ENCODE measurements at regions not wholly inside any gene's neighbourhood (a gene's known extent, or its start where the extent isn't known, plus 50 kb on each side); places are given as distances from the start of the nearest gene placed in this dataset.

- no peaks in the 10 kb centered on the region for H3K9me2 ChIP-seq (ENCODE audit: insufficient read depth, low read length)
- H3K27me3 ChIP-seq (ENCODE audit: insufficient read depth, low read depth, low read length) = no peaks in the 10 kb centered on the region
- TF ChIP-seq REST (IDR thresholded peaks at IDR 0.05; ENCODE audit: borderline replicate concordance) (no peak), SMC3 (conservative IDR thresholded peaks at IDR 0.05; ENCODE audit: poor library complexity) (peak; percentile 42), EZH2 (IDR thresholded peaks at IDR 0.05; ENCODE audit: borderline replicate concordance, insufficient read depth, low read length, poor library complexity, severe bottlenecking) (no peak), EP300 (conservative IDR thresholded peaks at IDR 0.05; ENCODE audit: poor library complexity, severe bottlenecking) (no peak), RAD21 (conservative IDR thresholded peaks at IDR 0.05) (peak; percentile 36)
- H3K4me3 ChIP-seq (ENCODE audit: low read length) = no peak overlapping the region
- no peak overlapping the region for H3K27ac ChIP-seq (ENCODE audit: low read length)
- no peaks in the 10 kb centered on the region for H3K9me3 ChIP-seq (ENCODE audit: low read length)
- H3F3A ChIP-seq (ENCODE audit: insufficient read depth, low read length, poor library complexity, severe bottlenecking) = no peaks in the 10 kb centered on the region
- no peaks in the 10 kb centered on the region for H3K79me2 ChIP-seq (replicated peaks; ENCODE audit: insufficient read depth, low read length)
- H2AFZ ChIP-seq (ENCODE audit: low read depth, low read length) = no peak overlapping the region
- no peaks in the 10 kb centered on the region for H4K20me1 ChIP-seq (ENCODE audit: insufficient read depth)
- H3K9ac ChIP-seq (ENCODE audit: low read length) = no peak overlapping the region
- H3K36me3 ChIP-seq (ENCODE audit: insufficient read depth, low read length) = no peaks in the 10 kb centered on the region
- H3K4me2 ChIP-seq (ENCODE audit: low read length) = no peak overlapping the region
Observed at GRCh38 chr3:46087871-46088270, 60.6 kb upstream of the XCR1 start.

- H3K4me3 ChIP-seq (ENCODE audit: low read length) = no peak overlapping the region
- H4K20me1 ChIP-seq (ENCODE audit: insufficient read depth) = no peaks in the 10 kb centered on the region
- no peaks in the 10 kb centered on the region for H3K9me2 ChIP-seq (ENCODE audit: insufficient read depth, low read length)
- no peak overlapping the region for H3K4me2 ChIP-seq (ENCODE audit: low read length)
- H2AFZ ChIP-seq (ENCODE audit: low read depth, low read length) = no peak overlapping the region
- H3F3A ChIP-seq (ENCODE audit: insufficient read depth, low read length, poor library complexity, severe bottlenecking) = no peaks in the 10 kb centered on the region
- H3K27me3 ChIP-seq (ENCODE audit: insufficient read depth, low read depth, low read length) = no peaks in the 10 kb centered on the region
- no peaks in the 10 kb centered on the region for H3K79me2 ChIP-seq (replicated peaks; ENCODE audit: insufficient read depth, low read length)
- TF ChIP-seq REST (IDR thresholded peaks at IDR 0.05; ENCODE audit: borderline replicate concordance) (no peak), RAD21 (conservative IDR thresholded peaks at IDR 0.05) (no peak), TAF1 (IDR thresholded peaks at IDR 0.05; ENCODE audit: low read depth) (no peak), MXI1 (conservative IDR thresholded peaks at IDR 0.05; ENCODE audit: poor library complexity, severe bottlenecking) (no peak), POLR2AphosphoS5 (IDR thresholded peaks at IDR 0.05) (no peak), CTCF (IDR thresholded peaks at IDR 0.05; ENCODE audit: poor library complexity, severe bottlenecking) (no peak), EP300 (conservative IDR thresholded peaks at IDR 0.05; ENCODE audit: poor library complexity, severe bottlenecking) (no peak), SMC3 (conservative IDR thresholded peaks at IDR 0.05; ENCODE audit: poor library complexity) (no peak)
- H3K9me3 ChIP-seq (ENCODE audit: low read length) = no peaks in the 10 kb centered on the region
- no peak overlapping the region for H3K27ac ChIP-seq (ENCODE audit: low read length)
- H3K36me3 ChIP-seq (ENCODE audit: insufficient read depth, low read length) = no peaks in the 10 kb centered on the region
- no peak overlapping the region for H3K9ac ChIP-seq (ENCODE audit: low read length)
Observed at GRCh38 chr3:46086986-46087385, 59.7 kb upstream of the XCR1 start.
